RPMI7951 (cell line): ENCODE measurements at regions not wholly inside any gene's neighbourhood (a gene's known extent, or its start where the extent isn't known, plus 50 kb on each side); places are given as distances from the start of the nearest gene placed in this dataset.
"Not testable (repeated sequence)": the region's sequence is repeated elsewhere in the genome, so short reads cannot be mapped to it uniquely, and the experiment has no call there.

Experiments
- DNase-seq: peaks from one replicate; pipeline ENCODE4 v3.0.0-alpha.2; 2012; ENCODE audit warnings: low read depth

GRCh38 chr17:64726025-64726424 lies 63.9 kb upstream of the SMURF2 start:
- DNase-seq: not testable (repeated sequence)

- DNase-seq: peak; percentile 86
These were observed 62.1 kb upstream of the SMURF2 start for GRCh38 chr17:64724246-64724645.

- no peak for DNase-seq
These were observed 61.7 kb upstream of the SMURF2 start for GRCh38 chr17:64723781-64724180.

- not testable (repeated sequence) for DNase-seq
These were observed 59.4 kb upstream of the SMURF2 start for GRCh38 chr17:64721556-64721955.

- not testable (repeated sequence) for DNase-seq
These were observed 58.1 kb upstream of the SMURF2 start for GRCh38 chr17:64720253-64720652.

- DNase-seq: not testable (repeated sequence)
These were observed 57.4 kb upstream of the SMURF2 start for GRCh38 chr17:64719517-64719916.

GRCh38 chr17:64718816-64719215 lies 56.7 kb upstream of the SMURF2 start:
- not testable (repeated sequence) for DNase-seq

GRCh38 chr17:64718058-64718457 lies 56.0 kb upstream of the SMURF2 start:
- no peak for DNase-seq

- not testable (repeated sequence) for DNase-seq
These were observed 54.4 kb upstream of the SMURF2 start for GRCh38 chr17:64716496-64716895.

- DNase-seq: not testable (repeated sequence)
These were observed 51.7 kb upstream of the SMURF2 start for GRCh38 chr17:64713786-64714185.

GRCh38 chr17:64712557-64713351 lies 50.6 kb upstream of the SMURF2 start:
- DNase-seq: peak; percentile 88
